Glutamatergic neuron (in vitro differentiated cells): ENCODE measurements at regions not wholly inside any gene's neighbourhood (a gene's known extent, or its start where the extent isn't known, plus 50 kb on each side); places are given as distances from the start of the nearest gene placed in this dataset.

ENCODE experiments used
- DNase-seq: peaks from one replicate; pipeline ENCODE4 v3.0.0; 2022
- H3K27ac Mint-ChIP-seq: one replicate; pipeline ENCODE4 v1.8.0; 2020; ENCODE audit warnings: mild to moderate bottlenecking, mixed read lengths, inconsistent platforms; ENCODE audit not compliant: unreplicated experiment
- H3K27me3 Mint-ChIP-seq: one replicate; pipeline ENCODE4 v1.8.0; 2020; ENCODE audit warnings: mild to moderate bottlenecking, moderate library complexity, mixed read lengths, inconsistent platforms; ENCODE audit not compliant: unreplicated experiment
- H3K36me3 Mint-ChIP-seq: one replicate; pipeline ENCODE4 v1.8.0; 2020; ENCODE audit warnings: mild to moderate bottlenecking, mixed read lengths, inconsistent platforms; ENCODE audit not compliant: unreplicated experiment
- H3K4me1 Mint-ChIP-seq: one replicate; pipeline ENCODE4 v1.8.0; 2020; ENCODE audit warnings: mild to moderate bottlenecking, low read depth, mixed read lengths, inconsistent platforms; ENCODE audit not compliant: unreplicated experiment
- H3K4me3 Mint-ChIP-seq: one replicate; pipeline ENCODE4 v1.8.0; 2020; ENCODE audit warnings: mild to moderate bottlenecking, mixed read lengths, inconsistent platforms; ENCODE audit not compliant: unreplicated experiment
- H3K9me3 Mint-ChIP-seq: one replicate; pipeline ENCODE4 v1.8.0; 2020; ENCODE audit warnings: mild to moderate bottlenecking, moderate library complexity, mixed read lengths, inconsistent platforms; ENCODE audit not compliant: unreplicated experiment
- TF ChIP-seq, protein P1 (sequence below): fragments of 200-600 bp; sonication (generic); IDR thresholded peaks from one replicate; pipeline ENCODE4 v1.5.0; 2021; ENCODE audit not compliant: partially characterized antibody, unreplicated experiment

DNA sequence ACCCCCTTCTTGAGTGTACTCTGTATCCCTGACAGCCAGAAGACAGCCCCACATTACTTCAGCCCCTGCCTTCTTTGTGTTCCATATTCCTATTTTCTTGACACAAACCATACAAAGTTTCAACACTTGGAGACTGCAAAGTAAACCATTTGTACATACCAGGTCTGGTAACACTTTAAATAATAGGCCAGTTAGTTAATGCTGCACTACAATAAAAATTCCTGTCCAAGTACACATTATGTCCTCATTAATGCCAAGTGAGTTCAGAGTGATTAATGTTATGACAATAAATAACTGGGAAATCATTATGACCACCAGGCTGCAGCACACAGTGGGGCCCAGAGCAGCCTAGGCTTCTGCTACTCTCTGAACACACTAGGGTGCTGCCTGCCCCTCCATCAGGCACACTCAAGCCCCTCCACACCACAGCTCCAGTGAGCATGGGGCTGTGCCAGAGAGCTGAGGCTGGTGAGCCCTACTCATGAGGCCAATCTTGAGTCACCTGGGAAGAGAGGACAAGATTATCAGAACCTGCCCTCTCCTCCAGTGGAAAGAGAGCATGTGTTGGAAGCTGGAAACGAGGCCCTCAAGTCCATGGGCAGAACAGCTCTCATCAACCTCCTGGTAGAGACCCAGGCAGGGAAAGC lies 138.7 kb downstream of the TTC32 start:
- TF ChIP-seq, protein P1, sequence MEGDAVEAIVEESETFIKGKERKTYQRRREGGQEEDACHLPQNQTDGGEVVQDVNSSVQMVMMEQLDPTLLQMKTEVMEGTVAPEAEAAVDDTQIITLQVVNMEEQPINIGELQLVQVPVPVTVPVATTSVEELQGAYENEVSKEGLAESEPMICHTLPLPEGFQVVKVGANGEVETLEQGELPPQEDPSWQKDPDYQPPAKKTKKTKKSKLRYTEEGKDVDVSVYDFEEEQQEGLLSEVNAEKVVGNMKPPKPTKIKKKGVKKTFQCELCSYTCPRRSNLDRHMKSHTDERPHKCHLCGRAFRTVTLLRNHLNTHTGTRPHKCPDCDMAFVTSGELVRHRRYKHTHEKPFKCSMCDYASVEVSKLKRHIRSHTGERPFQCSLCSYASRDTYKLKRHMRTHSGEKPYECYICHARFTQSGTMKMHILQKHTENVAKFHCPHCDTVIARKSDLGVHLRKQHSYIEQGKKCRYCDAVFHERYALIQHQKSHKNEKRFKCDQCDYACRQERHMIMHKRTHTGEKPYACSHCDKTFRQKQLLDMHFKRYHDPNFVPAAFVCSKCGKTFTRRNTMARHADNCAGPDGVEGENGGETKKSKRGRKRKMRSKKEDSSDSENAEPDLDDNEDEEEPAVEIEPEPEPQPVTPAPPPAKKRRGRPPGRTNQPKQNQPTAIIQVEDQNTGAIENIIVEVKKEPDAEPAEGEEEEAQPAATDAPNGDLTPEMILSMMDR = no peak
- Mint-ChIP-seq H3K9me3 (peaks cover 4% of the 10 kb centered on the region), H3K4me3 (no peak overlapping the region), H3K36me3 (no peaks in the 10 kb centered on the region), H3K4me1 (peaks cover 4% of the 10 kb centered on the region), H3K27me3 (peaks cover 1% of the 10 kb centered on the region), H3K27ac (no peak overlapping the region)
- DNase-seq = no peak

DNA sequence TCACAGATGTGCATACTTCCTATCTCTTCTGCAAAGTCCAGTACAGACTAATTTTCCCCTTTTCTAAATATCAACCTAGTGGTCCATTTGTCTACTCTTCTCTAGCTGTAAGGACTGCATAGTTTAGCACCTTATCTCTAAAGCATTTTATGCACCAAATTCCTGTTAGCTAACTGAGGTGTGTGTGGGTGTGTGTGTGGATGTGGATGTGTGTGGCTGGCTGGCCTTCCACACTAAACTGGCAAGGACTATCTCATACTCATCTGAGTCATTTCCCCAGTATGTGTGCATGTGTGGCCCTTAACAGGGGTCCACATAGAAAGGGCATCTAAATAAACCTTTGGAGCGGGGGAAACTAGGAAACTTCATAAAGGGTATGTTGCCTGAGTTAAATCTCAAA lies 139.6 kb downstream of the TTC32 start:
- no peak overlapping the region for H3K4me3 Mint-ChIP-seq
- H3K4me1 Mint-ChIP-seq = peaks cover 4% of the 10 kb centered on the region
- peaks cover 3% of the 10 kb centered on the region for H3K27me3 Mint-ChIP-seq
- no peaks in the 10 kb centered on the region for H3K36me3 Mint-ChIP-seq
- no peak for DNase-seq
- TF ChIP-seq, protein P1 = no peak
- H3K27ac Mint-ChIP-seq = no peak overlapping the region
- H3K9me3 Mint-ChIP-seq = peaks cover 4% of the 10 kb centered on the region

DNA sequence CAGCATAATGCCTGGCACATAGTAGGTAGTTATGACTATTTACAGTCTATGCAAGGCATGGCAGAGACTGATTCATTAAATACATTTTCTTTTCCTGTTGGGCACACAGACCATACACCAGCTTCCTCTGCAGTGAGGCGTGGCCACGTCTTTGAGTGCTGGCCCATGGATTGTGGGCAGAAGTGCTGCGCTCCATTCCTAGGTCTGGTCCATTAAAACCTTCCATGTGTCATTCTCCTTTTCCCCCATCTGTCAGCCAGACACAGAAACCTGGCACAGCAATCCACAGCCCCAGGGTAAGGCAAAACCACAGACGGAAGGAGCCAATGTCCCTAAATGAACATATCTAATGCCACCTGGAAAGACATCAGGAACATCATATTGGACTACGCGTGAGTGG lies 141.9 kb downstream of the TTC32 start:
- peaks cover 4% of the 10 kb centered on the region for H3K9me3 Mint-ChIP-seq
- no peaks in the 10 kb centered on the region for H3K36me3 Mint-ChIP-seq
- H3K4me3 Mint-ChIP-seq = no peak overlapping the region
- TF ChIP-seq, protein P1 = no peak
- H3K4me1 Mint-ChIP-seq = peaks cover 4% of the 10 kb centered on the region
- DNase-seq = no peak
- no peak overlapping the region for H3K27ac Mint-ChIP-seq
- H3K27me3 Mint-ChIP-seq = peaks cover 3% of the 10 kb centered on the region

DNA sequence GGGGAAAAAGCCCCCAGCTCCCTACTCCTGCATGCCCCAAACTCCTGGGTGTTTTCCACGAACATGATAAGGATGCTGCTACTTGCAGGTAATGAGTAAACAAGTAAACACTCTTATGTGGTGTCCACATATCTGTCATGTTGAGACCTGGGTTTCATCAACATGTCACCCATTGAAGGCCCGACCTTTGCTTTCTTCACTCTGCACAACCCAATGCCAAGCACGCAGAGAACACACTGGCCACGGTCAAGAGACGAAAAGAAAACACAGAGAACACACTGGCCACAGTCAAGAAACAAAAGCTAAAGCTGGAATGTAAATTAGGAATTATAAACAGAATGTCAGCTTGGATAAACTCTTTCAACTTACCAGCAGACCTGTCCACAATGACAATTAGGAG lies 143.1 kb downstream of the TTC32 start:
- peaks cover 3% of the 10 kb centered on the region for H3K27me3 Mint-ChIP-seq
- TF ChIP-seq, protein P1 = no peak
- no peak overlapping the region for H3K27ac Mint-ChIP-seq

DNA sequence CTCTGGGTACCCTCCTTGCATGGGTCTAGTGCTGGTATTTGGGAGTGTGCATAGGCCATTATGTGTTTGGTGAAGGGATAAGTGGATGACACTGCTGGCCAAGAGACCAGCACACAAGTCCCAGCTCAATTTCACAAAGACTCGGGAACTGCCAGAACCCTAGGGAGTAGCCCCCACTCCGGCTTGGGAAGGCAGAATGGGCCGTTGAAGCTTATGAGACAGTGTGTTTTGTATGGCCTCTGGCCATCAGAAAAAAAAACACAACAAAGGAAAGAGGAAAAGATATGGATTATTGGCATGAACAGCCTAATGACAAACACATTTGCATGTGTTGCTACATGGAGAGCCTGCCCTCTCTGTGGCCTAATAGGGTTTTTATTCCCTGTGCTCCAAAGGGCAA lies 144.2 kb downstream of the TTC32 start:
- H3K4me1 Mint-ChIP-seq = peaks cover 8% of the 10 kb centered on the region
- no peak overlapping the region for H3K4me3 Mint-ChIP-seq
- no peak for DNase-seq
- H3K27me3 Mint-ChIP-seq = peaks cover 4% of the 10 kb centered on the region
- peaks cover 4% of the 10 kb centered on the region for H3K9me3 Mint-ChIP-seq
- H3K36me3 Mint-ChIP-seq = peaks cover 6% of the 10 kb centered on the region
- TF ChIP-seq, protein P1 = no peak
- H3K27ac Mint-ChIP-seq = no peak overlapping the region

More for the DNA sequence above, 143.1 kb downstream of the TTC32 start:
- H3K4me1 Mint-ChIP-seq = peaks cover 4% of the 10 kb centered on the region
- peaks cover 4% of the 10 kb centered on the region for H3K9me3 Mint-ChIP-seq
- peaks cover 5% of the 10 kb centered on the region for H3K36me3 Mint-ChIP-seq
- no peak overlapping the region for H3K4me3 Mint-ChIP-seq
- DNase-seq = no peak
